Osteoblast (primary cell): ENCODE measurements at regions not wholly inside any gene's neighbourhood (a gene's known extent, or its start where the extent isn't known, plus 50 kb on each side); places are given as distances from the start of the nearest gene placed in this dataset.

Source experiments
- DNase-seq: peaks from one replicate; pipeline ENCODE4 v3.0.0; 2011; ENCODE audit warnings: low spot score, mixed read lengths; ENCODE audit not compliant: insufficient read length; ENCODE audit errors: missing footprints
- H2AFZ ChIP-seq: 2 replicates; pipeline ENCODE4 v1.6.0; 2011; ENCODE audit warnings: mild to moderate bottlenecking, low read length
- H3K27ac ChIP-seq: 2 replicates; pipeline ENCODE4 v1.5.1; 2011; ENCODE audit warnings: mild to moderate bottlenecking, low read depth, low read length, moderate library complexity
- H3K27me3 ChIP-seq: 2 replicates; pipeline ENCODE4 v1.6.0; 2012; ENCODE audit warnings: mild to moderate bottlenecking, control low read depth, inconsistent platforms, low read length, moderate library complexity; ENCODE audit not compliant: insufficient read depth
- H3K36me3 ChIP-seq: 2 replicates; pipeline ENCODE4 v1.5.1; 2011; ENCODE audit warnings: mild to moderate bottlenecking, low read length, control low read depth, moderate library complexity; ENCODE audit not compliant: insufficient read depth
- H3K4me1 ChIP-seq: 2 replicates; pipeline ENCODE4 v1.5.1; 2011; ENCODE audit warnings: mild to moderate bottlenecking, low read length, control low read depth, moderate library complexity; ENCODE audit not compliant: insufficient read depth
- H3K4me2 ChIP-seq: 2 replicates; pipeline ENCODE4 v1.6.0; 2011; ENCODE audit warnings: mild to moderate bottlenecking, low read length; ENCODE audit not compliant: insufficient read depth
- H3K4me3 ChIP-seq: fragments of 200-600 bp; sonication (generic); 3 replicates; pipeline ENCODE4 v1.5.1; 2012; ENCODE audit warnings: mild to moderate bottlenecking, low read length, inconsistent platforms; ENCODE audit not compliant: insufficient read depth
- H3K79me2 ChIP-seq: 2 replicates; pipeline ENCODE4 v1.6.0; 2012; ENCODE audit warnings: mild to moderate bottlenecking, low read length, control low read depth, inconsistent platforms; ENCODE audit not compliant: insufficient read depth
- H3K9me3 ChIP-seq: 2 replicates; pipeline ENCODE4 v1.5.1; 2011; ENCODE audit warnings: low read depth, low read length, control low read depth
- H4K20me1 ChIP-seq: 2 replicates; pipeline ENCODE4 v1.6.0; 2012; ENCODE audit warnings: mild to moderate bottlenecking, low read length, control low read depth; ENCODE audit not compliant: insufficient read depth
- CTCF ChIP-seq: IDR thresholded peaks from 2 replicates; pipeline ENCODE4 v1.5.1; 2011; ENCODE audit warnings: mild to moderate bottlenecking, low read depth, low read length, moderate library complexity; ENCODE audit errors: extremely low read depth

GRCh38 chr6:167759206-167759605 lies 67.5 kb upstream of the AFDN start:
- no peak overlapping the region for H3K4me2 ChIP-seq
- H3K27me3 ChIP-seq: no peaks in the 10 kb centered on the region
- no peaks in the 10 kb centered on the region for H3K4me1 ChIP-seq
- TF ChIP-seq CTCF: no peak
- no peaks in the 10 kb centered on the region for H3K36me3 ChIP-seq
- no peak overlapping the region for H3K4me3 ChIP-seq
- H3K27ac ChIP-seq: no peak overlapping the region
- H3K9me3 ChIP-seq: no peaks in the 10 kb centered on the region
- H3K79me2 ChIP-seq: no peaks in the 10 kb centered on the region
- peak; percentile 29 for DNase-seq
- H2AFZ ChIP-seq: no peak overlapping the region
- H4K20me1 ChIP-seq: no peaks in the 10 kb centered on the region

GRCh38 chr6:167759912-167760311 lies 66.8 kb upstream of the AFDN start:
- Histone ChIP-seq H3K4me2 (no peak overlapping the region), H3K36me3 (no peaks in the 10 kb centered on the region), H2AFZ (no peak overlapping the region), H3K27me3 (no peaks in the 10 kb centered on the region), H3K4me3 (no peak overlapping the region), H3K79me2 (no peaks in the 10 kb centered on the region), H3K27ac (no peak overlapping the region), H3K4me1 (no peaks in the 10 kb centered on the region), H3K9me3 (no peaks in the 10 kb centered on the region), H4K20me1 (no peaks in the 10 kb centered on the region)
- peak; percentile 47 for DNase-seq
- no peak for TF ChIP-seq CTCF

GRCh38 chr6:167760979-167761793 lies 65.5 kb upstream of the AFDN start:
- DNase-seq: peak; percentile 58
- no peak for TF ChIP-seq CTCF
- Histone ChIP-seq H4K20me1 (no peaks in the 10 kb centered on the region), H3K36me3 (no peaks in the 10 kb centered on the region), H3K9me3 (no peaks in the 10 kb centered on the region), H3K4me3 (no peak overlapping the region), H3K4me1 (no peaks in the 10 kb centered on the region), H3K79me2 (no peaks in the 10 kb centered on the region), H2AFZ (no peak overlapping the region), H3K27me3 (no peaks in the 10 kb centered on the region), H3K27ac (no peak overlapping the region), H3K4me2 (no peak overlapping the region)

- no peaks in the 10 kb centered on the region for H3K9me3 ChIP-seq
- no peak overlapping the region for H2AFZ ChIP-seq
- H3K27me3 ChIP-seq: no peaks in the 10 kb centered on the region
- H3K4me3 ChIP-seq: no peak overlapping the region
- H3K79me2 ChIP-seq: no peaks in the 10 kb centered on the region
- no peaks in the 10 kb centered on the region for H3K36me3 ChIP-seq
- H3K4me2 ChIP-seq: no peak overlapping the region
- H3K4me1 ChIP-seq: no peaks in the 10 kb centered on the region
- no peak for TF ChIP-seq CTCF
- DNase-seq: no peak
- no peaks in the 10 kb centered on the region for H4K20me1 ChIP-seq
- no peak overlapping the region for H3K27ac ChIP-seq
Observed at GRCh38 chr6:167761794-167762258, 64.9 kb upstream of the AFDN start.
